GM21786 (cell line): ENCODE measurements at regions not wholly inside any gene's neighbourhood (a gene's known extent, or its start where the extent isn't known, plus 50 kb on each side); places are given as distances from the start of the nearest gene placed in this dataset.

ENCODE experiments used
- ATAC-seq: cut with Tn5 transposase; IDR thresholded peaks from one replicate; pipeline ENCODE4 v1.9.1; 2021; ENCODE audit not compliant: unreplicated experiment

DNA sequence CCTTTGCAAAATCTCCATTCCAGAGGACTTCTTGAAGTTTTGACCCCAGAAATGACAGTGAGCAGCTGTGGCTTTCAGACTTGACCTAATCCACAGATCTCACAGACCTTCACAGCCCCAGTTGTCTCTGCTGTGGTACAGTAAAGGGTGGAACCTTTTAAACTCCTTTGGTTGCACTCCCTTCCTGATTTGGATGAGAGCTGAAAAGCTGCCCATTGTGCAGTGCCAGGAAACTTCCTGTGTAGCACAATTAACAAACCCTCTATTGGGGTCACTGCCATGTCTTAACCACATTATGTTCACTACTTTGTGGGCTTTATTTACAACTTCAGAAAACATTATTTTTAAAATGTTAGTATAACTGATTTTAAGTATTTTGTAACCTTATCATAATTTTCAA is 56.7 kb upstream of the PCSK5 start:
- no peak for ATAC-seq

DNA sequence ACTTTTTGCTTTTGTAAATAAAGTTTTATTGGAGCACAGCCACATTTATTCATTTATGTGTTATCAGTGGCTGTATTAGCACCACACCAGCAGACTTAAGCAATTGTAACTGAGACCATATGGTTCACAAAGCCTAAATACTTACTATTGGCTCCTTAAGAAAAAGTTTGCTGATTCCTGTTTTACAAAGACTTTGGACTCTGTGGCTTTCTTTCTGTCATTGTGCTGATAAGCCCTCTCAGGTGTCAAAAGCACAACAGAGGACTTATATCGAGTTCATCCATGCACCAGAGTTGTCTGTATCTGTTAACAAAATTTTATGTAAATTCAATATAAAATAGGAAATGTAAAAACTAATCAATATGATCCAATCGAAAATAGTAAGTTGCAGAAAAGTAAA is 55.6 kb upstream of the PCSK5 start:
- ATAC-seq = no peak
